NB4 (cell line): ENCODE measurements at regions not wholly inside any gene's neighbourhood (a gene's known extent, or its start where the extent isn't known, plus 50 kb on each side); places are given as distances from the start of the nearest gene placed in this dataset.

Experiments
- CTCF ChIP-seq: IDR thresholded peaks from one replicate; pipeline ENCODE4 v1.5.1; 2012; ENCODE audit warnings: low read depth, low read length
- MAX ChIP-seq: IDR thresholded peaks from 2 replicates; pipeline ENCODE4 v1.6.1; 2011; ENCODE audit warnings: low read depth, low read length
- MYC ChIP-seq: IDR thresholded peaks from 2 replicates; pipeline ENCODE4 v1.6.1; 2011; ENCODE audit warnings: low read depth, low read length
- POLR2A ChIP-seq: IDR thresholded peaks from 2 replicates; pipeline ENCODE4 v1.6.1; 2011; ENCODE audit warnings: mild to moderate bottlenecking; ENCODE audit not compliant: insufficient read length; ENCODE audit errors: extremely low read depth

- no peak for TF ChIP-seq POLR2A
- TF ChIP-seq CTCF: no peak
- no peak for TF ChIP-seq MAX
- TF ChIP-seq MYC: no peak
These were observed 143.4 kb downstream of the UBE2E3 start for GRCh38 chr2:181123798-181124231.
